Caco-2 (cell line): ENCODE measurements at regions not wholly inside any gene's neighbourhood (a gene's known extent, or its start where the extent isn't known, plus 50 kb on each side); places are given as distances from the start of the nearest gene placed in this dataset.

ENCODE experiments used
- BruUV-seq: library from RNA; stranded (reverse); fragments of 400-500 nt; replicated peaks from 2 replicates; lab custom pipeline; 2021; lab: Mats Ljungman, UMichigan
- CTCF ChIA-PET: fragments of 300-600 bp; sonication (Branson Sonifier 250); formaldehyde crosslinking; loops from one replicate; lab custom pipeline; 2022; ENCODE audit warnings: antibody characterized with exemption; lab: Charles Lee
- POLR2A ChIA-PET: fragments of 300-600 bp; sonication (Branson Sonifier 250); formaldehyde crosslinking; loops from one replicate; lab custom pipeline; 2022; ENCODE audit warnings: antibody characterized with exemption; lab: Charles Lee
- DNase-seq, 2 experiments: peaks; one replicate each; pipeline versions ENCODE4 v3.0.0 to v3.0.0-alpha.2; 2020 to 2022
- H3K27me3 ChIP-seq: replicated peaks from 2 replicates; pipeline ENCODE4 v1.6.0; 2011; ENCODE audit warnings: low read length; ENCODE audit not compliant: control insufficient read depth, insufficient read depth
- H3K36me3 ChIP-seq: 2 replicates; pipeline ENCODE4 v1.5.1; 2011; ENCODE audit warnings: low read length; ENCODE audit not compliant: control insufficient read depth, insufficient read depth
- H3K4me1 ChIP-seq: fragments of 250-450 bp; sonication (Bioruptor Pico); 2 replicates; pipeline ENCODE4 v1.5.1; 2020; ENCODE audit warnings: mild to moderate bottlenecking
- H3K4me3 ChIP-seq: 2 replicates; pipeline ENCODE4 v1.5.1; 2011; ENCODE audit warnings: low read depth, mild to moderate bottlenecking, control low read depth, low read length
- H3K9me3 ChIP-seq: fragments of 250-450 bp; sonication (Bioruptor Pico); 2 replicates; pipeline ENCODE4 v1.5.1; 2020; ENCODE audit warnings: mild to moderate bottlenecking, moderate library complexity
- H3K27ac Mint-ChIP-seq: one replicate; pipeline ENCODE4 v1.8.0; 2022; ENCODE audit warnings: mixed read lengths; ENCODE audit not compliant: unreplicated experiment
- H3K27me3 Mint-ChIP-seq: one replicate; pipeline ENCODE4 v1.8.0; 2022; ENCODE audit warnings: mixed read lengths; ENCODE audit not compliant: insufficient read depth, unreplicated experiment
- H3K36me3 Mint-ChIP-seq: one replicate; pipeline ENCODE4 v1.8.0; 2022; ENCODE audit warnings: mild to moderate bottlenecking, mixed read lengths; ENCODE audit not compliant: insufficient read depth, unreplicated experiment
- H3K4me1 Mint-ChIP-seq: one replicate; pipeline ENCODE4 v1.8.0; 2022; ENCODE audit warnings: low read depth, mixed read lengths; ENCODE audit not compliant: unreplicated experiment
- H3K4me3 Mint-ChIP-seq: one replicate; pipeline ENCODE4 v1.8.0; 2022; ENCODE audit warnings: mild to moderate bottlenecking, moderate library complexity, mixed read lengths; ENCODE audit not compliant: unreplicated experiment
- H3K9me3 Mint-ChIP-seq: one replicate; pipeline ENCODE4 v1.8.0; 2022; ENCODE audit warnings: mixed read lengths; ENCODE audit not compliant: unreplicated experiment
- intact Hi-C: fragments of 100-400 bp; cut with micrococcal nuclease; formaldehyde crosslinking; loops from one replicate; pipeline ENCODE4 v1.10.0; 2022; ENCODE audit not compliant: unreplicated experiment
- TF ChIP-seq, protein P1 (sequence below), 2 experiments: fragments of 200-600 bp in 1 of 2; IDR thresholded peaks; 1 replicate in 1 of 2; 2 replicates in 1 of 2; pipeline versions ENCODE4 v1.5.1 to v1.8.0; 2011 to 2022; ENCODE audit warnings: antibody characterized with exemption in 1 of 2, control low read depth in 1 of 2, inconsistent platforms in 1 of 2, low read depth in 1 of 2, low read length in 1 of 2, mild to moderate bottlenecking in 1 of 2, moderate library complexity in 1 of 2; ENCODE audit not compliant: insufficient read depth in 1 of 2, severe bottlenecking in 1 of 2, unreplicated experiment in 1 of 2

DNA sequence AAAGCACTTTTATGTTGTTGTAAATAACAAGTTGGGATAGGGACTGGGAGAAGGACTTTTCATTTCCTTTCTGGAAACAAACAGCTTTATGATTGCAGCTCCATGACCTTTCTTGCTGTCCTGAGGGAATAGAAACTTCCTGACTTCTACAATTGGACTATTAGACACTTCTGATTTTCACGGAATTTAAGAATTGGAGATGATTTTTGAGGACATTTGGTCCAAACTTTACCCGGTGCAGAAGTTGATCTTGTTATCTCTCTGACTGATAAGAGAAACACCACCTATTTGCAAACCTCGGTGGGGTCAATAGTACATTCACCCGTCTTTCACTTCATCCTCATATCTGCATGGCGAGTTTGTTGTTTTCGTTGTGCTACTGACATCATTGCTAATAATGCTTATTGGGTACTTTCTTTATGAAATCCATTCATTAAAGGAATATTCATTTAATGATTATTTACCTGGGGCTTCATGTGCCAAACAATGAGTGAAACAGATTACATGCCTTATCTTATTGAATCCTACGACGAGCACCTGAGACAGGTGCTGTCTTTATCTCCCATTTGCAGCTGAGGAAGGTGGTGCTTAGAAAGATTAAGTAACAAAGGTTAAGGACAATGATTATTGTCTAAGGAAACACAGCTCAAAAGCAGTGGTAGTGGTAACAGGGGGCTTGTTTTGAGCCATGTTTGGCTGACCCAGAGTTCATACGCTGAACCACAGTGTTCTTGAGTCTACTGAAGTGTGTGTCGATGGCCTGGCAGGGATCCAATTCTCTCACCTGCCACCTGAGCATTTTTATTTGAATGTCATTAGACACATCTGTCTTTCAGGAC, 176.9 kb upstream of the FAM20A start:
- ChIA-PET POLR2A (interaction anchor here (0.6 kb wide), 1 partner anchor 461 kb away, joined by 3 read pairs; no protein-coding TSS in a partner anchor), CTCF (interaction anchor here (1.2 kb wide), 1 partner anchor 129 kb away, joined by 4 read pairs; no protein-coding TSS in a partner anchor)
- no TSS peak for BruUV-seq
- Mint-ChIP-seq H3K27me3 (no peaks in the 10 kb centered on the region), H3K4me3 (peak overlapping the region; percentile 62), H3K4me1 (peaks cover 6% of the 10 kb centered on the region), H3K27ac (peak overlapping the region; percentile 39), H3K9me3 (no peaks in the 10 kb centered on the region), H3K36me3 (no peaks in the 10 kb centered on the region)
- H3K27me3 ChIP-seq: no peaks in the 10 kb centered on the region
- DNase-seq: peak; percentile 31 to 41
- intact Hi-C loops: loop anchor here (1.0 to 2.0 kb wide), 8 partner anchors 42 to 468 kb away; no protein-coding TSS in a partner anchor
- peak overlapping the region; percentile 6 for H3K4me3 ChIP-seq
- TF ChIP-seq, protein P1, sequence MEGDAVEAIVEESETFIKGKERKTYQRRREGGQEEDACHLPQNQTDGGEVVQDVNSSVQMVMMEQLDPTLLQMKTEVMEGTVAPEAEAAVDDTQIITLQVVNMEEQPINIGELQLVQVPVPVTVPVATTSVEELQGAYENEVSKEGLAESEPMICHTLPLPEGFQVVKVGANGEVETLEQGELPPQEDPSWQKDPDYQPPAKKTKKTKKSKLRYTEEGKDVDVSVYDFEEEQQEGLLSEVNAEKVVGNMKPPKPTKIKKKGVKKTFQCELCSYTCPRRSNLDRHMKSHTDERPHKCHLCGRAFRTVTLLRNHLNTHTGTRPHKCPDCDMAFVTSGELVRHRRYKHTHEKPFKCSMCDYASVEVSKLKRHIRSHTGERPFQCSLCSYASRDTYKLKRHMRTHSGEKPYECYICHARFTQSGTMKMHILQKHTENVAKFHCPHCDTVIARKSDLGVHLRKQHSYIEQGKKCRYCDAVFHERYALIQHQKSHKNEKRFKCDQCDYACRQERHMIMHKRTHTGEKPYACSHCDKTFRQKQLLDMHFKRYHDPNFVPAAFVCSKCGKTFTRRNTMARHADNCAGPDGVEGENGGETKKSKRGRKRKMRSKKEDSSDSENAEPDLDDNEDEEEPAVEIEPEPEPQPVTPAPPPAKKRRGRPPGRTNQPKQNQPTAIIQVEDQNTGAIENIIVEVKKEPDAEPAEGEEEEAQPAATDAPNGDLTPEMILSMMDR (IDR thresholded peaks at IDR 0.05; ENCODE audit: insufficient read depth in 1 of 2, low read depth in 1 of 2, low read length in 1 of 2, severe bottlenecking in 1 of 2, unreplicated experiment in 1 of 2): no peak
- no peaks in the 10 kb centered on the region for H3K9me3 ChIP-seq
- H3K36me3 ChIP-seq: no peaks in the 10 kb centered on the region
- peaks cover 22% of the 10 kb centered on the region for H3K4me1 ChIP-seq

GRCh38 chr17:68777243-68777855, 176.2 kb upstream of the FAM20A start:
- peak; percentile 50 to 72 for DNase-seq
- no peaks in the 10 kb centered on the region for H3K9me3 Mint-ChIP-seq
- TF ChIP-seq, protein P1 (IDR thresholded peaks at IDR 0.05; ENCODE audit: insufficient read depth in 1 of 2, low read depth in 1 of 2, low read length in 1 of 2, severe bottlenecking in 1 of 2, unreplicated experiment in 1 of 2): peak; percentile 73 to 74
- H3K36me3 Mint-ChIP-seq: no peaks in the 10 kb centered on the region
- ChIA-PET CTCF (interaction anchor here (1.2 kb wide), 1 partner anchor 129 kb away, joined by 4 read pairs; no protein-coding TSS in a partner anchor), POLR2A (no interaction called here)
- peak overlapping the region; percentile 39 for H3K27ac Mint-ChIP-seq
- Histone ChIP-seq H3K36me3 (no peaks in the 10 kb centered on the region), H3K9me3 (no peaks in the 10 kb centered on the region), H3K4me3 (no peak overlapping the region), H3K27me3 (no peaks in the 10 kb centered on the region), H3K4me1 (peaks cover 22% of the 10 kb centered on the region)
- intact Hi-C loops: loop anchor here (1.0 kb wide), 5 partner anchors 129 to 469 kb away; no protein-coding TSS in a partner anchor
- H3K4me1 Mint-ChIP-seq: peaks cover 6% of the 10 kb centered on the region
- H3K27me3 Mint-ChIP-seq: no peaks in the 10 kb centered on the region
- H3K4me3 Mint-ChIP-seq: peak overlapping the region; percentile 62
- BruUV-seq: no TSS peak

- CTCF ChIA-PET: no interaction called here
- H3K27me3 Mint-ChIP-seq: no peaks in the 10 kb centered on the region
- no peak overlapping the region for H3K4me3 ChIP-seq
Observed at GRCh38 chr17:68776451-68776850, 175.3 kb upstream of the FAM20A start.

More at GRCh38 chr17:68776451-68776850, 175.3 kb upstream of the FAM20A start:
- Histone ChIP-seq H3K4me1 (peaks cover 22% of the 10 kb centered on the region), H3K36me3 (no peaks in the 10 kb centered on the region), H3K27me3 (no peaks in the 10 kb centered on the region), H3K9me3 (no peaks in the 10 kb centered on the region)
- POLR2A ChIA-PET: no interaction called here
- intact Hi-C loops: no loop called here
- Mint-ChIP-seq H3K4me1 (peaks cover 6% of the 10 kb centered on the region), H3K27ac (no peak overlapping the region), H3K4me3 (no peak overlapping the region), H3K36me3 (no peaks in the 10 kb centered on the region), H3K9me3 (no peaks in the 10 kb centered on the region)
- no peak for DNase-seq
- BruUV-seq: no TSS peak
- TF ChIP-seq, protein P1 (IDR thresholded peaks at IDR 0.05; ENCODE audit: insufficient read depth in 1 of 2, low read depth in 1 of 2, low read length in 1 of 2, severe bottlenecking in 1 of 2, unreplicated experiment in 1 of 2): no peak
